HEK293T (cell line): ENCODE measurements at regions not wholly inside any gene's neighbourhood (a gene's known extent, or its start where the extent isn't known, plus 50 kb on each side); places are given as distances from the start of the nearest gene placed in this dataset.

ENCODE experiments used
- BHLHE40 ChIP-seq: fragments of 450-650 bp; IDR thresholded peaks from 2 replicates; pipeline ENCODE4 v1.6.1; 2016; ENCODE audit warnings: mild to moderate bottlenecking, moderate library complexity, borderline replicate concordance
- FOXM1 ChIP-seq: fragments of 450-650 bp; IDR thresholded peaks from 2 replicates; pipeline ENCODE4 v1.6.1; 2017; ENCODE audit warnings: mild to moderate bottlenecking, borderline replicate concordance
- L3MBTL2 ChIP-seq: fragments of 450-650 bp; conservative IDR thresholded peaks from 2 replicates; pipeline ENCODE4 v1.6.1; 2016; ENCODE audit warnings: mild to moderate bottlenecking
- NFRKB ChIP-seq: fragments of 450-650 bp; IDR thresholded peaks from 2 replicates; pipeline ENCODE4 v1.6.1; 2016; ENCODE audit warnings: mild to moderate bottlenecking, moderate library complexity
- SUZ12 ChIP-seq: fragments of 450-650 bp; IDR thresholded peaks from 2 replicates; pipeline ENCODE4 v1.6.1; 2016; ENCODE audit warnings: mild to moderate bottlenecking
- TARDBP ChIP-seq: fragments of 450-650 bp; IDR thresholded peaks from 2 replicates; pipeline ENCODE4 v1.6.1; 2016
- ZNF384 ChIP-seq: fragments of 450-650 bp; IDR thresholded peaks from 2 replicates; pipeline ENCODE4 v1.6.1; 2016

GRCh38 chr9:26682796-26683496 lies 209.7 kb downstream of the CAAP1 start:
- TF ChIP-seq BHLHE40 (no peak), NFRKB (no peak), TARDBP (no peak), ZNF384 (no peak), FOXM1 (no peak), L3MBTL2 (no peak), SUZ12 (no peak)
